ENCODE measurements at regions not wholly inside any gene's neighbourhood (a gene's known extent, or its start where the extent isn't known, plus 50 kb on each side); places are given as distances from the start of the nearest gene placed in this dataset.

- TF ChIP-seq, protein P1, sequence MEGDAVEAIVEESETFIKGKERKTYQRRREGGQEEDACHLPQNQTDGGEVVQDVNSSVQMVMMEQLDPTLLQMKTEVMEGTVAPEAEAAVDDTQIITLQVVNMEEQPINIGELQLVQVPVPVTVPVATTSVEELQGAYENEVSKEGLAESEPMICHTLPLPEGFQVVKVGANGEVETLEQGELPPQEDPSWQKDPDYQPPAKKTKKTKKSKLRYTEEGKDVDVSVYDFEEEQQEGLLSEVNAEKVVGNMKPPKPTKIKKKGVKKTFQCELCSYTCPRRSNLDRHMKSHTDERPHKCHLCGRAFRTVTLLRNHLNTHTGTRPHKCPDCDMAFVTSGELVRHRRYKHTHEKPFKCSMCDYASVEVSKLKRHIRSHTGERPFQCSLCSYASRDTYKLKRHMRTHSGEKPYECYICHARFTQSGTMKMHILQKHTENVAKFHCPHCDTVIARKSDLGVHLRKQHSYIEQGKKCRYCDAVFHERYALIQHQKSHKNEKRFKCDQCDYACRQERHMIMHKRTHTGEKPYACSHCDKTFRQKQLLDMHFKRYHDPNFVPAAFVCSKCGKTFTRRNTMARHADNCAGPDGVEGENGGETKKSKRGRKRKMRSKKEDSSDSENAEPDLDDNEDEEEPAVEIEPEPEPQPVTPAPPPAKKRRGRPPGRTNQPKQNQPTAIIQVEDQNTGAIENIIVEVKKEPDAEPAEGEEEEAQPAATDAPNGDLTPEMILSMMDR (IDR thresholded peaks at IDR 0.05): no peak
- no peak for TF ChIP-seq POLR2A (IDR thresholded peaks at IDR 0.05)
Measured at GRCh38 chr5:164433106-164433870, 927.9 kb downstream of the MAT2B start.
